Panc1 (cell line): ENCODE measurements at regions not wholly inside any gene's neighbourhood (a gene's known extent, or its start where the extent isn't known, plus 50 kb on each side); places are given as distances from the start of the nearest gene placed in this dataset.

Source experiments
- ATAC-seq: fragments of 200-7000 bp; cut with Tn5 transposase; 2 replicates; pipeline ENCODE4 v1.9.1; 2020; ENCODE audit warnings: mild to moderate bottlenecking, moderate library complexity
- BruUV-seq: library from RNA; stranded (reverse); fragments of 400-500 nt; replicated peaks from 2 replicates; lab custom pipeline; 2021; lab: Mats Ljungman, UMichigan
- CTCF ChIA-PET: fragments of 300-600 bp; sonication (Branson Sonifier 250); formaldehyde crosslinking; loops from one replicate; lab custom pipeline; 2022; ENCODE audit warnings: antibody characterized with exemption; lab: Charles Lee
- POLR2A ChIA-PET: fragments of 300-600 bp; sonication (Branson Sonifier 250); formaldehyde crosslinking; loops from one replicate; lab custom pipeline; 2022; ENCODE audit warnings: antibody characterized with exemption; lab: Charles Lee
- DNase-seq: peaks from one replicate; pipeline ENCODE4 v3.0.0-alpha.2; 2010; ENCODE audit warnings: low read depth, low spot score
- H3K27ac ChIP-seq: 2 replicates; pipeline ENCODE4 v1.5.1; 2011; ENCODE audit warnings: mild to moderate bottlenecking, low read length, inconsistent platforms
- H3K27me3 ChIP-seq: fragments of 200-500 bp; sonication (Bioruptor generic); 2 replicates; pipeline ENCODE4 v1.6.0; 2014; ENCODE audit warnings: low read length, inconsistent platforms; ENCODE audit not compliant: control insufficient read depth, insufficient read depth
- H3K36me3 ChIP-seq: fragments of 200-500 bp; sonication (Bioruptor generic); 2 replicates; pipeline ENCODE4 v1.5.1; 2014; ENCODE audit warnings: inconsistent platforms, mild to moderate bottlenecking, low read length, moderate library complexity; ENCODE audit not compliant: control insufficient read depth, insufficient read depth
- H3K4me1 ChIP-seq: 2 replicates; pipeline ENCODE4 v1.5.1; 2011; ENCODE audit warnings: inconsistent platforms, mild to moderate bottlenecking, low read length, moderate library complexity; ENCODE audit not compliant: control insufficient read depth, insufficient read depth
- H3K4me3 ChIP-seq, 2 experiments: 2 replicates each; pipeline ENCODE4 v1.5.1; 2011 to 2012; ENCODE audit warnings: low read depth in 2 of 2, low read length in 2 of 2, mild to moderate bottlenecking in 2 of 2, inconsistent platforms in 1 of 2, moderate library complexity in 1 of 2
- H3K9me3 ChIP-seq: fragments of 200-500 bp; sonication (Bioruptor generic); 2 replicates; pipeline ENCODE4 v1.5.1; 2014; ENCODE audit warnings: low read depth, mild to moderate bottlenecking, inconsistent platforms, low read length, moderate library complexity; ENCODE audit not compliant: control insufficient read depth, insufficient read depth
- CTCF ChIP-seq: fragments of 450-650 bp; IDR thresholded peaks from 2 replicates; pipeline ENCODE4 v1.5.1; 2017; ENCODE audit warnings: mild to moderate bottlenecking
- POLR2AphosphoS5 ChIP-seq: IDR thresholded peaks from 2 replicates; pipeline ENCODE4 v1.6.1; 2012; ENCODE audit warnings: mild to moderate bottlenecking, low read depth, low read length, moderate library complexity
- REST ChIP-seq, 2 experiments: IDR thresholded peaks; 2 replicates each; pipeline ENCODE4 v1.6.1; 2011 to 2012; ENCODE audit warnings: low read depth in 2 of 2, control low read depth in 1 of 2, low read length in 1 of 2, mild to moderate bottlenecking in 1 of 2, moderate library complexity in 1 of 2; ENCODE audit not compliant: insufficient read depth in 1 of 2
- SIN3A ChIP-seq: IDR thresholded peaks from 2 replicates; pipeline ENCODE4 v1.6.1; 2012; ENCODE audit warnings: low read depth, mild to moderate bottlenecking, low read length, moderate library complexity, borderline replicate concordance; ENCODE audit not compliant: insufficient read depth
- TCF7L2 ChIP-seq: IDR thresholded peaks from 2 replicates; pipeline ENCODE4 v1.6.1; 2011; ENCODE audit warnings: mild to moderate bottlenecking, low read depth, low read length, inconsistent platforms
- in situ Hi-C: cut with HindIII; loops from 2 replicates; pipeline ENCODE4 v1.10.0; 2016; ENCODE audit warnings: low sequenced_read_pairs, low pct_unique_long_range_greater_than_20kb
- intact Hi-C: fragments of 100-400 bp; cut with micrococcal nuclease; formaldehyde crosslinking; loops from one replicate; pipeline ENCODE4 v1.10.0; 2022; ENCODE audit not compliant: unreplicated experiment

- no peaks in the 10 kb centered on the region for H3K27me3 ChIP-seq
- H3K36me3 ChIP-seq, result no peaks in the 10 kb centered on the region
- H3K9me3 ChIP-seq, result no peaks in the 10 kb centered on the region
- H3K27ac ChIP-seq, result no peak overlapping the region
- DNase-seq, result no peak
- ChIA-PET CTCF (interaction anchor here (0.7 kb wide), 1 partner anchor 22 kb away, joined by 8 read pairs; no protein-coding TSS in a partner anchor), POLR2A (no interaction called here)
- H3K4me1 ChIP-seq, result no peaks in the 10 kb centered on the region
- intact Hi-C loops (no loop called here), in situ Hi-C loops (no loop called here)
- TF ChIP-seq TCF7L2 (no peak), REST (IDR thresholded peaks at IDR 0.05; ENCODE audit: insufficient read depth in 1 of 2, low read depth in 2 of 2, low read length in 1 of 2) (no peak), POLR2AphosphoS5 (no peak), SIN3A (no peak), CTCF (no peak)
- no peak overlapping the region for H3K4me3 ChIP-seq
- no peak for ATAC-seq
- BruUV-seq, result no TSS peak
These were observed 277.8 kb downstream of the POU4F1 start for GRCh38 chr13:78325585-78325984.

- in situ Hi-C loops, result no loop called here
- no peaks in the 10 kb centered on the region for H3K9me3 ChIP-seq
- H3K27ac ChIP-seq, result no peak overlapping the region
- BruUV-seq, result no TSS peak
- no peaks in the 10 kb centered on the region for H3K36me3 ChIP-seq
- no peak overlapping the region for H3K4me3 ChIP-seq
- CTCF ChIA-PET, result no interaction called here
- TF ChIP-seq SIN3A (no peak), CTCF (no peak), POLR2AphosphoS5 (no peak), TCF7L2 (no peak), REST (IDR thresholded peaks at IDR 0.05; ENCODE audit: insufficient read depth in 1 of 2, low read depth in 2 of 2, low read length in 1 of 2) (no peak)
- ATAC-seq, result no peak
- H3K27me3 ChIP-seq, result no peaks in the 10 kb centered on the region
- no peak for DNase-seq
- intact Hi-C loops, result no loop called here
- H3K4me1 ChIP-seq, result no peaks in the 10 kb centered on the region
- POLR2A ChIA-PET, result interaction anchor here (0.6 kb wide), 1 partner anchor 12 kb away, joined by 3 read pairs; no protein-coding TSS in a partner anchor
These were observed 279.5 kb downstream of the POU4F1 start for GRCh38 chr13:78323848-78324247.
